Activated CD4-positive, alpha-beta T cell treated with anti-CD3 and anti-CD28 coated beads, Interleukin-2, amount 50 U/mL, for 4 hours (primary cell): ENCODE measurements at regions not wholly inside any gene's neighbourhood (a gene's known extent, or its start where the extent isn't known, plus 50 kb on each side); places are given as distances from the start of the nearest gene placed in this dataset.

Experiments used
- DNase-seq, 2 experiments: peaks; one replicate each; pipeline ENCODE4 v3.0.0-alpha.2; 2020

DNA sequence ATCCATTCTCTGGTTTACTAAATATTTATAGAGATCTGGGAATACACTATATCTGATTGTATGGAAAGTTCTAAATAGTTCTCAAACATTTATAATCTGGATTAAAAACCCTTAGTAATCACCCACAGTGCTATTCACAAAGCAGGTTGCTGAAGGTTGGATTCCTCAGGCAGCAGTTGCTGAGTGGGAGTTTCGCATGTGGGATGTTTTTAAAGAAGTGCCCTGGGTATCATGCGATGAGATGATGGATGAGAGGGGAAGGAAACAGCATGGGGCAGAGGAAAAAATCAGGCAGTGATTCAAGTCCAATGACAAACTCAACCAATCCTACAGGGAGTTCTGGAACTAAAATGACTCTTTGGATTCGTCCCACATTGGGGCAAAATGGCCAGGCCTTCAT lies 85.3 kb upstream of the GALNT2 start:
- DNase-seq, result no peak

DNA sequence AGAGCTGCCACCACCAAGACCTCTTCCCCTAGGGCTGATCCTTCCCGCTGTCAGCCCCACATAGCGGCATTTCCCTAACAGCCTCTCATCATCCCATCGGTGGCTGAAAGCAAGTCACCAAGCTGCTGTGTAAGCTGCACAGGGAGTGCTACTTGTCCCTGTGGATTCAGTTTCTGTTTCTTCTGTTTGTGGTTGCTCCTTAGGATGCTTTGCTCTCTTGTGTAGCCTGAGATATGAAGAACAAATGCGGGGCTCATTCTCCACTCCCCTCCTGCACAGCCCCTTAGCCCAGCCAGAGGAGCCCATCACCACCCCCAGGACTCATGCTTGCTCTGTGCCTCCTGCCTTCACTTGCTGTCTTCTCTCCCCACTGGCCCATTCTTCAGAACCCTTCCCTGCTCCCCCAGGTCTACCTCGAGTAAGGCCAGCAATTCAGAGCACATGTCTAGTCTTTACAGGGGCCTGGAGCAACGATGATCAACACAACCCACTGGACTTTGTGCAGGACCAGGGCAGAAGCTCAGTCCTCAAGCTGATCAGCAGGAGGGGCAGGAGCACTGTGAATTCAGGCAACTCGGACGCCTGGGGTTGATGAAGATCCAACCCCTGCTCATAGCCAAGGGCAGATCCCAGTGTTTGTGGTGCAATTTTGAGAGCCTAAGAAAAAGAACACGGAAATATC lies 82.6 kb upstream of the GALNT2 start:
- DNase-seq, result no peak

DNA sequence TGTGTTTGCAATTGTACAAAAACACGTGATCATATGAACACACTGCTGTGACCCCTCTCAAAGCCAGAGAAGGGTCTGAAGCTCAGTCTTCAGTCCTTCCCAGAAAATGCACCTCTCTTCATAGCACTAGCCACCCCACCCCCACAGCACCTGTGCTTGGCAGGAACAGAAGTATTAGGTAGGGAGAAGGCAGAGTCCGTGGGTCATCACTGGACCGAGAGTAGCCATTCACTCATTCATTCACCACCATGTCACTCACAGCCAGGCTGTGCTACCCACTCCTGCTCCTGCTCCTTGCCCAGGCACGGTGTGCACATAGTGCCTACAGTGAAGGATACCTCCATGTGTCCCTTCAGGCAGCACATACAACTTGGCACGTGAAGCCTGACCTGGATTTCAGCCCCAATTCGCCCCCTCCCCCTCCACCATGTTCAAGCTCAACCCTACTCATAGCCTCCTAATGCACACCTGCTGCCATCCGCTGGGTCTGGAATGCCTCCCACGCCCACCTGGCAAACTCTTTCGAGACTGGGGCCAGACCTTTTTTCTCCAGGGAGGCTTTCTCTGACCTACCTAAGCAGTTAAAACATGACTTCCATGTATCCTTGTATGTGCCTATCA lies 81.9 kb upstream of the GALNT2 start:
- no peak for DNase-seq

DNA sequence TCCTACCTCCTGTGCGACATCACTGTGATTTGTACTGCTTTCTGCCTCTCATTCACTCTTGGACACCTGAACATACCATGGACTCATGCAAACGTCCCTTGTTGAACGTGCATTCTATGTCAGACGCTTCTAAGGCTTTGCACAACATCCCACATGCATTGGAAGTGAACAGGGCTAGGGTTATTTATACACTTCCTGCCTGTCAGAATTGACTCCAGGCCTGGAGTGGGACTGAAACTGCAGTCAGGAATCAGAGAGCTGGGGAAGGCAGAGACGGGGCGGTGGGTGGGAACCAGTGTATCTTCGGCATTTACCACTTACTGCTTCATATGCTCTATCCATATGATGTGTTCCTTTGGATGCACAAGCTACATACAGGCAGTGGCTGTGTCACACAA lies 81.4 kb upstream of the GALNT2 start:
- DNase-seq, result no peak

DNA sequence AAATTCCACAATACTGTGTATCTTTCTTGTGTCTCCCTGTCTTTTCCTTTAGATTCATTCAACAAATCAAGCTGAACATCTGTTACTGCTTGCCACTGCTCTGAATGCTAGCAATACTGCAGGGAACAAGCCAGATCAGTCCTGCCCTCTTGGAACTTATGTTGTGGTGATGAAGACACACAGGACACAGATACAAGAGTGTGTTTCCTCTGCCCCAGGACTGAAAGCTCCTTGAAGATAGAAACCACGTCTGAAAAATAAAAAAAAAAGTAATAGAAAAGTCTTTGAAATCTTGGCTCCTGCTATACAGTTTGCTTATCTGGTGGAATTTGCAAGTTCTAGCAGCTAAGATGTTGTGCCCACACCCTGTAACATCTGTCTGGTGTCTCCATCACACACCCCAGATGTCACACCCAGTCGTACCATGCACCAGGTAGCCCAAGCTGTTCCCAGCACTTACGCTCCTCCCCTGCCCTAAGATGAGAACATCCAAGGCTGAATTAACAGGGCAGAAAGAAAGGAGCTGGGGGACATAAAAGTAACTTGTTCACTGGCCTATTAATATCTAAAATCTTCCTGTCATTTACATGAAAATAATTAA lies 80.2 kb upstream of the GALNT2 start:
- no peak for DNase-seq

DNA sequence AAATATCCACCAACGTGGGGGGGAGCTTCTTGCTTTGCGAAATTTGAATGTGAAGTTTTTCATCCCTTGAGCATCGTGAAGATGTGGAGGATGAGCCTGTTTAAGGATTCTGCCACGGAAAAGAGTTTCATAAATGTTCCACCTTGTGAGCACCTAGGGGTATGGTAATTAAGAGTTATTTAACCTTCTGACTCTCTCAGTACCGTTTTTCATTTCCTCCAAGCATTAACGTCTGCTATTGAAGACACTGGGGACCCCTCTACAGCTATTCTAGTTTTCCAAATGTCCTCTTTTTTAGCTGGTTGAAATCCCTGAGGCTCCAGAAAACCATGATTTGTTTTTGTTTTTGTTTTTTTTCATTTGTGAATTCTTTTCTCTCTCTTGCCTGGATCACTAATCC lies 79.1 kb upstream of the GALNT2 start:
- DNase-seq, result no peak

DNA sequence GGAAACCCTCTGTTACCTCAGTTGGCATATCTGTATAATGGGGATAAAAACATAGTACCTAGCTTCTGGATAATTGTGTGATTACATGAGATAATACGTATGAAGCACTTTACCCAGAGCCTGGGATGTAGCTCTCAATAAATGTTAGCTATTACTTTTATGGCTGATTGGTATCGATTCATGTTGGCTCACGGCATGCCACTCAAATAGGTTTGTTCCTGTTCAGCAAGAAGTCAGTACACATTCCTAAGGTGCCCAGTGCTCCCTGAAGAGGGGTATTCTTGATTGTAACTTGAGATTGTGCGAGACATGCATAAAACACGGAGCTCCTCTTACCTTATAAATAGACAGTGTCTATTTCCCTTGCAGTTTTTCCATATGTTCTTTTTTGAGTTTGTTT lies 78.5 kb upstream of the GALNT2 start:
- DNase-seq, result no peak

DNA sequence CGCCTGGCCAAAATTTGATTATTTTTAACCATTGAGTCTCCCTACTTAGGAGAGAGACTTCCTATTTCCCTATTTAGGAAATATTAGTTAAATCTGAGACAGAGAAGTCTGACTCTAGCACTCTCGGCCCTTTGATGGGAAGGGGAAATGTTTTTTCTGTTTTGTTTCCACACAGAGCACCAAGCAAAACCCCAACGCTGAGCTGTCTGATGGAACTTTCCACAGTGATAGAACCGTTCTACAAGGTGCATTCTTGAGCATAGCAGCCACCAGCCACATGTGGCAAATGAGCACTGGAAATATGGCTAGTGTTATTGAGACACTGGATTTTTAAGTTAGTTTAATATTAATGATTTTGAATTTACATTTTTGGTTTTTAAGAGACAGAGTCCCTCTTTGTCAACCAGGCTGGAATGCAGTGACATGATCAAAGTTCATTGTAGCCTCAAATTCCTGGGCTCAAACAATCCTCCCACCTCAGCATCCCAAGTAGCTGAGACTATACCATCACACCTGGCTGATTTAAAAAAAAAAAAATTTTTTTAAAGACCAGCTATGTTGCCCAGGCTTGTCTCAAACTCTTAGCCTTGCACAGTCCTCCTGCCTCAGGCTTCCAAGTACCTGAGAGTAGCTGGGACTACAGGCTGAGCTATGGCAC lies 77.3 kb upstream of the GALNT2 start:
- no peak for DNase-seq

DNA sequence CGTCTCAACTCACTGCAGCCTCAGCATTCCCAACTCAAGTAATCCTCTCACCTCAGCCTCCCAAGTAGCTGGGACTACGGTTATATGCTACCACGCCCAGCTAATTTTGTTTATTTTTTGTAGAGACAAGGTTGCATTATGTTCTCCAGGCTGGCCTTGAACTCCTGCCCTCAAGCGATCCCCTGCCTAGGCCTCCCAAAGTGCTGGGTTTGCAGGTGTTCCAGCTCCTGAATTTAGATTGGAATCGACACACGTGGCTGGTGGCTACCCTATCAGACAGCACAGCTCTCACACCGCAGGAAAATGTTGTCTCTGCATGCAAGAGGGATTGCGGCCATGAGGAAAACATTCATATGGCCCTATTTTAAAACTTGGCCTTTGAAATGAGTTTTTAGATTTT lies 76.7 kb upstream of the GALNT2 start:
- no peak for DNase-seq

DNA sequence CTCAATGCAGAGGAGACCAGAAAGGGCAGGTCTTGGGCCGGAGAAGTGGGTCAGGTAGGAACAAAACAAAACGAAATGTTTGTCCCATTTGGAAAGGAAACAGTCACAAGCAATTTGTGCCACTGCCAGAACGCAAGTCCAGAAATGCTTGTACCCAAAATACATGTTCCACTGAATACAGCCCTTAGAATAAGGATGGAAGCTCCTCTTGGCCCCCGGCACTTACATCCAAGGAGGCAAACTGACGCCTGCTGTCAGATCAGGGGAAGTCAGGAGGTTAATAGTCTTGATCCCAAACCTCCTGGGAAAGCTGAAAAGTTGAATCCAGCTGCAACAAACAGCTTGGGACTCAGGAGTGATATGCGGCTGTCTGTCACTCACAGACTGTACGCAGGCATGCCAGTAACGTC lies 75.9 kb upstream of the GALNT2 start:
- DNase-seq, result no peak

DNA sequence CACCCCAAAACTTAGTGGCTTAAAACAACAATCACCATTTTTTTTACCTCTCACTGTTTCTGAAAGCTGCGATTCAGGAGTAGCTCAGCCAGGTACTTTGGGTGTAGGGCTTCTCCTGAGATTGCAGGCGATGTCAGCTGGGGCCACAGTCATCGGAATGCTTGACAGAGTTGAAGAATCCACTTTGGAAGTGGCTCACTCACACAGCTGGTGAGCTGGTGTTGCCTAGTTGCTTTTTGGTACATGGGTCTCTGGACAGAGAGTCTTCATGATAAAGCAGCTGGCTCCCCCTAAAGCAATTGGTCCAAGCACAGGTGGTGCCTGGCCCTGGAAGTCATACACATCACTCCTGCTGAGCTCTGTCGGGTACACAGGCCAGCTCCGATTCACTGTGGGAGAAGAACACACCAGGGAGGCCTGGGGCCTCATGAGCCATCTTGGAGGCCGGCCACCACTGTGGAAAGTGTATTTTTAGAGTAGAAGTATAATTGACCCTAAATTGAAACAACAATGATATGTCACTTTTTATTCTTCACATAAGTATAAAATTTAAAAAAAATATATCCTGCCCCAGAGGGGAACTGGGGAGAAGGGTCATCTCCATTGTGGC lies 75.2 kb upstream of the GALNT2 start:
- DNase-seq, result no peak

DNA sequence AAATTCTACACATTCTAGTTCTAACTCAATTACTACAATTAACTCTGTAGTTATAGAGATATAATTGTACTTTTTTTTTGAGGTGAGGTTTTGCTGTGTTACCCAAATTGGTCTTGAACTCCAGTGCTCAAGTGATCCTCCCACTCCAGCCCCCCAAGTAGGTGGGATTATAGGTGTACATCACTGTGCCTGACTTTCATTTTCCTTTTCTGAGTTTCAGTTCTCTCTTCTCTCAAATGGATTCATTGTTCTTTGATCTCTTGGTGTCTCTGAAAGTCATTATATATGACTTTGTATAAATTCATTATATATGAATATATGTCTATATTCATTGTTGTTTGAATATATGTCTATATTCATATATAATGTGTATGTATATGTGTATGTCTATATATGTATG lies 74.0 kb upstream of the GALNT2 start:
- DNase-seq, result no peak

DNA sequence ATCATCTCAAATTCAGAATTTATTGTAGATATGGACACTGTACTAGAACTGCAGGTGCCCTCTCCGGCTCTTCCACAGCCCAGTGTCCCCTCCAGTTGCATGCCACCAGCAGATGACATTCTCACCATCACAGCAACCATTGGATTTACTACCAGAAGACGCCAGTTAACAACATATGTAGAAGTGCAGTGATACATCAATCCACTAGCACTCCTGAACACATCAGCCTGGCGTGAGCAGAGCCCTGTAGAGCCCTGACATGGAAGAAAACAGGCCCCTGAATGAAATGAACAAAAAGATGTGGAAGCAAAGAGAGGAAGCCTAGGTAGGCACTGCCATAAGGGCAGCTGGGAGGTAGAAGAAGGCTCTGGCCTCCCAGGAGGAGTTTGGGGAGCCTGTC lies 73.1 kb upstream of the GALNT2 start:
- no peak for DNase-seq

DNA sequence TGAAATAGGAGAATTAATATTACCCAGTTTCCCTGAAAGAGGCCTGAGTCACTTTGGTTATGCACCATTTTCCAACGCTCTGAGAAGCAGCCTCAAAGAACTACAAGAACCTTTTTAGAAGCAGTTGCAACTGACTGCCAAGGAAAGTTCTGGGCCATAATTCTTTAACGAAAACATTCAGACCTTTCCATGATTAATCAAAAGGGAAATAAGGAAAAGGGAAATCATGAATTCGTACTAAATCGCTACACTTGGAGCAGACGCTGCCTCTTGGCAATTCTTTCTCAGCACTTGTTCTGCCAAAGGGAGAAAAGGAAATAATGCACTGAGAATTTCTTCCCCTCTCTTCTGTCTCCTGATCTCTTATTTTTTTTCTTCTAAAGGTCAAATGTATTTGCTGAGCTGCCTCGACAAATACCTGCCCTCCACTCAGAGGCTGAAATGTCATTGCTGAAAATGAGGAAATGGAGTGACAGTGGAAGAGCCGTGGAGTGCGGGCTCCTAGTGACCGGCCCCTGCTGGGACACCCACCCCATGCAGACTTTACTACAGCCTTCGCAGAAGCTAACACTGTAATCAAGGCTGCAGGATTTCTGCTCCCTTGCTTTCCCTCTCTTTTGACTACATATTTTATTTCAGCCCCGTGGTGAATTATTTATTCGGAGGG lies 67.9 kb upstream of the GALNT2 start:
- no peak for DNase-seq

DNA sequence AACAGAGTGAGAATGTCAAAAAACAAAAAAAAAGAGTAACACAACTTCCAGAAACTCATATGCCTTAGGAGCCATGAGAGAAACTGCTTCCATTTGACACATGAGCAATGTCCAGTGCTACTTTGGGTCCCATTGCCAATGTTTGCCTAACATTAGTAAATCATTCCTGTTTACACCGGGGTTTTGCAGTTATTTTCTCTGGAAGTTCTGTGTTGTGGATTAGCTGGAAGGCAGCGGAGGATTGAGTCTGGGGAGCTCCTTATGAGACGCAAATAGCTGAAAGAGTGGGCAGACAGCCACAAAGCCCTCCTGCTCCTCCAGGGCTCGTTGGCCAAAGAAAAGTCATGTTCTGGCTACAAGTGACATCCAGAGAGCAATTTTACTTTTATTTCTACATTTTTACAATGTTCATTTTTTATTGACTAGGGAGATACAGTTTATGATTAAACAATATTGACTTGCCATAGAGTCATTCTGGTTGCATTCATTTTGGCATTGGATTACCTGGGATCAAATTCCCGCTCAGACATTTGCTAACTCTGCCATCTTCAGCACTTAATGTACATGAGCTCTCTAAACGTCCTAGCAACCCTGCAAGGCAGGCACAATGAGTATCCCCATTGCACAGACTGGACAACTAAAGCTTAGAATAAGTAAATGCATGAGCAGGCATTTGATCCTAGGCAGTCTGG lies 66.4 kb upstream of the GALNT2 start:
- no peak for DNase-seq

DNA sequence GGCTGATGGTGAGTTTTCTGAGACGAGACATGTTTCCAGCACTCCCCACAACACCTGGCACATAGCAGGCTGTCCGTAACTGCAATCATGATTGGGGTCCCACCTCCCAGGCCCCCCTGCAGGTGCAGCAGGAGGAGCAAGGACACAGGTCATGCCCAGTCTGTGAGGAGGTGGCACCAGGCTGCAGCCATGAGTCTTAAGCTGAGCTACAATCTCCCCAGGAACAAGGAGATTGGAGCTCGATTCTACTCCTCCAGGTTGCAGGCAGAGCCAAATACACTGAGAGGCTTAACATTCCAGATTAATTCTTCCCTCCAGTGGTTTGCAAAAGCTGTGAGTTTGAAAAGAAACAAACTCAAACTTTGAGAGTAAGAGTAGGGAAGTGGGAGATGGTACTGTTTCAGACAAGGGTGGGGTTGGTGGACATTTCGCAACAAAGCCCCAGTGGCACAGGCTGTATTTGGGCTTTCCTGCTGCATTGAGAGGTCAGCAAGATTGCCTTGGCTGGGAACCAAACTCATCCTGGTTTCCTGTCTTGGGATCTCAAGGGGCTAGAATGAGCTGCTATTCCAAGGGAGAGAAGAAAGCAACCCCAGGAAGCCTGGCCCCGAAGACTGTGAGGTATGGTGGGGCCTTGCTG lies 64.8 kb upstream of the GALNT2 start:
- DNase-seq, result no peak

DNA sequence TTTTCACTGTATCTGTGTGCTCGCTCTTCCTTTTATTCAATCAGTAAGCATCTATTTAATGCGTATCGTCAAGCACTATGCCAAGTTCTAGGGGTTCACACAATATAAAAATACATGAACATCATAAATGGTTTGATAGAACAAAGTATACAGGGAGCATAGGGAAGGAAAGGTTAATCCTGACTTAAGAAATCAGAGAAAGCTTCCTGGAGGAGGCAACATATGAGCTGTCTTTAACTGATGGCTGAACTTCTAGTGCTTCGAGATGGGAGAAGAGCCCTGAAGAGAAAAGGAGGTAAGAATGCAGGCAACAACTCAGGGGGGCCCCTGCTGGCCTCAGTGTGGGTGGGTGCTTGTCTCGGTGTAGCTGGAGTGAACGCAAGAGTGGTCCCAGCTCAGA lies 63.6 kb upstream of the GALNT2 start:
- no peak for DNase-seq

DNA sequence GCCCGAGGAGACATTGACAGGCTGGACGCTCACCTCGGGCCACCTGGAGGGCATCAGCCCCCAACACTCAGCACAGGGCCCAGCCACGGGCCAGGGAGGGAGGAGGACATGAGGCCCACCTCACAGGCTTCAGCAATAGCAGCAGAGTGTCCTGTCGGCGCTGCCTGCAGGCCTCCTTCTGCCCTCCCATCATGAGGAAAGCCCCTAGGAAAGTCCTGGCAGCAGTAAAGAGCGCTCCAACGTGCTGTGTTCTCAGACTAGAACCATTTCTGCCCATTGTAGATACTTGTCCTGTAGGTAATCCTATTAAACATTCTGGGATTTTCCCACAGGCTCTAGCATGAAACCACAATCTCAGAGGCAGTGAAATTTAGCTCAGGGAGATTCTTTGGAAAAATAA lies 62.0 kb upstream of the GALNT2 start:
- DNase-seq, result no peak

DNA sequence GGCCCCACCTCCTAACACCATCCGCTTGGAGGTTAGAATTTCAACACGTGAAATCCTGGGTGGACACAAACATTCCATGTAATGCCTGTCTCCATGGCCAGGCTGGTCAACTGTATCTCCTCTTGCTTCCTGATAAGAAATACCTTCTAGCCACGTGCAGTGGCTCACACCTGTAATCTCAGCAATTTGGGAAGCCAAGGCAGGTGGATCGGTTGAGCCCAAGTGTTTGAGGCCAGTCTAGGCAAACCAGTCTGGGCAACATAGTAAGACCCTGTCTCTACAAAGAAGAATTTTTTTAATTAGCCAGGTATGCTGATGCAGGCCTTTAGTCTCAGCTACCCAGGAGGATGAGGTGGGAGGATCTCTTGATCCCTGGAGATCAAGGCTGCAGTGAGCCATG lies 58.3 kb upstream of the GALNT2 start:
- no peak for DNase-seq

DNA sequence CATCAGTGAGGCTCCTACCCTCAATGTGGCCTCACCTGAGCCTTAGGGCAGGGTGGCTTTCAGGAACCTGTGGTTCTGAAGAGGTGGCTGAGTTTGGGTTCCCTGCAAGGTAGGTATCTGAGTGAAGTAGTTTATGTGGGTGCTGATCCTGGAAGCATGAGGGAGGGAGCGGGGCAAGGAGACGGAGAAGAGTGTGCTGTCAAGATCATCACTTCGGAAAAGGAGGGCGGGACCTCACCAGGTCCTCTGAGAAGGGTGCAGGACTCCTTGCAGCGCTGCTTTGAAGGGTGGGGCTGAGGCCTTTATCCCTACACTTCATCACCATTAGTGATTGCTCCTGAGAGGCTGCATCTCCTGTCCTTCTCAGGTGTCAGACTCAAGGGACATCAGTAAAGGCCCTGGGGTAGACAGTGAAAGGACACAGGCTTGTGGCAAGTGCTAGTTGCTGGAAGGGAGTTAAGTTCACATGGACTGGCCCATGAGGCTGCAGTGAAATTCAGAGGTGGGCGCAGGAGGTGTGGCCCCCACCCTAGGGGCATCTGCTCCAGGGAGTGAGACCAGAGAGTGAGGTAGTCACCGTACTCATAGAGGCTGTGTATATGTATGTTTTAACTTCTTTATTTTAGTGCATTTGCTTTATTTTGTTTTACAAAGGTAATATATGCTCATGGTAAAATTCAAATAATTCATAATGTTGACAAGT lies 57.3 kb upstream of the GALNT2 start:
- no peak for DNase-seq

DNA sequence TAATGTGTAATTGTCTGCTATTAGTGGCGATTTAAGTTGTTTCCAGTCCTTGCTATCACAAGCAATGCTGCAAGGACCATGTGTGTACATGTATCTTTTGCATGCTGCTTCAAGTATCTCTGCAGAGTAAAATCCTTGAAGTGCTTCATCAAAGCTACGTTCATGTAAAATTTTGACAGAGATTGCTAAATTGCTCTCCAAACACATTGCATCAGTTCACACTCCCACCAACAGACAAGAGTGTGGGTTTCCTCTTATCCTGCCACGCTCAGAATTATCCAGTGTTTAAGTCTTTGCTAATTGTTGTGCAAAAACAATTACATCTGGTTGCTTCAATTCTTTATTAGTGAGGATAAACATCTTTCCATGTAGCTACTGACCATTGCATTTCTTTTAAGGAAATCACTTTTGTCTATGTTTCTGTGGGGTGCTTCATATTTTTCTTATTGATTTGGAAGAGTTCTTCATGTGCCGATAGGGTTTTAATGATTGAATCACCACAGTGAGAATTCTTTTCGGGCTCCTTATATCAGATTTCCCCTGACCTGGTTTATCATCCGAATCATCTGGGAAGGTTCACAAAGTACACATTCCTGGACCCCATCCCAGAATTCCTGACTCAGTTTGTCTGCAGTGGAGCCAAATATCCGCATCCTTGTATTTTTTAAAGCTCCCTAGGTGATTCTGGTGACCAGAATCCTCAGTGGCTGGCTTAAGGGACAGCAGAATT lies 56.3 kb upstream of the GALNT2 start:
- no peak for DNase-seq
